ENCODE measurements at regions not wholly inside any gene's neighbourhood (a gene's known extent, or its start where the extent isn't known, plus 50 kb on each side); places are given as distances from the start of the nearest gene placed in this dataset.

GRCh38 chr4:162341533-162341932 is 177.7 kb upstream of the FSTL5 start:
- TF ChIP-seq CTCF (IDR thresholded peaks at IDR 0.05; ENCODE audit: low read depth, low read length), result no peak
- DNase-seq (ENCODE audit: low read depth in 2 of 2), result no peak
- no peak overlapping the region for H3K4me3 ChIP-seq (replicated peaks in 1 of 2; ENCODE audit: low read depth in 2 of 2, low read length in 2 of 2)

GRCh38 chr4:162323919-162324318 is 160.1 kb upstream of the FSTL5 start:
- no peak overlapping the region for H3K4me3 ChIP-seq (replicated peaks in 1 of 2; ENCODE audit: low read depth in 2 of 2, low read length in 2 of 2)
- no peak for TF ChIP-seq CTCF (IDR thresholded peaks at IDR 0.05; ENCODE audit: low read depth, low read length)
- no peak for DNase-seq (ENCODE audit: low read depth in 2 of 2)

GRCh38 chr4:162322054-162322453 is 158.3 kb upstream of the FSTL5 start:
- TF ChIP-seq CTCF (IDR thresholded peaks at IDR 0.05; ENCODE audit: low read depth, low read length), result no peak
- no peak overlapping the region for H3K4me3 ChIP-seq (replicated peaks in 1 of 2; ENCODE audit: low read depth in 2 of 2, low read length in 2 of 2)
- no peak for DNase-seq (ENCODE audit: low read depth in 2 of 2)

GRCh38 chr4:162285753-162286152 is 122.0 kb upstream of the FSTL5 start:
- DNase-seq (ENCODE audit: low read depth in 2 of 2), result no peak
- TF ChIP-seq CTCF (IDR thresholded peaks at IDR 0.05; ENCODE audit: low read depth, low read length), result no peak
- no peak overlapping the region for H3K4me3 ChIP-seq (replicated peaks in 1 of 2; ENCODE audit: low read depth in 2 of 2, low read length in 2 of 2)

GRCh38 chr4:162282684-162283083 is 118.9 kb upstream of the FSTL5 start:
- H3K4me3 ChIP-seq (replicated peaks in 1 of 2; ENCODE audit: low read depth in 2 of 2, low read length in 2 of 2), result no peak overlapping the region
- no peak for DNase-seq (ENCODE audit: low read depth in 2 of 2)
- TF ChIP-seq CTCF (IDR thresholded peaks at IDR 0.05; ENCODE audit: low read depth, low read length), result no peak

GRCh38 chr4:162274354-162274753 is 110.6 kb upstream of the FSTL5 start:
- H3K4me3 ChIP-seq (replicated peaks in 1 of 2; ENCODE audit: low read depth in 2 of 2, low read length in 2 of 2), result no peak overlapping the region
- TF ChIP-seq CTCF (IDR thresholded peaks at IDR 0.05; ENCODE audit: low read depth, low read length), result no peak
- no peak for DNase-seq (ENCODE audit: low read depth in 2 of 2)

- DNase-seq (ENCODE audit: low read depth in 2 of 2), result no peak
- TF ChIP-seq CTCF (IDR thresholded peaks at IDR 0.05; ENCODE audit: low read depth, low read length), result no peak
- H3K4me3 ChIP-seq (replicated peaks in 1 of 2; ENCODE audit: low read depth in 2 of 2, low read length in 2 of 2), result no peak overlapping the region
Measured at GRCh38 chr4:162272215-162272614, 108.4 kb upstream of the FSTL5 start.
